Muscle of leg (tissue), 3 donors: ENCODE measurements at regions not wholly inside any gene's neighbourhood (a gene's known extent, or its start where the extent isn't known, plus 50 kb on each side); places are given as distances from the start of the nearest gene placed in this dataset.

Experiments
- DNase-seq: peaks from one replicate; pipeline ENCODE4 v3.0.0; 2013
- H3K27ac ChIP-seq: one replicate; pipeline ENCODE4 v1.5.1; 2013; ENCODE audit warnings: mild to moderate bottlenecking, low read length, control low read depth
- H3K27me3 ChIP-seq: one replicate; pipeline ENCODE4 v1.6.1; 2013; ENCODE audit warnings: low read length; ENCODE audit not compliant: control insufficient read depth, insufficient read depth
- H3K36me3 ChIP-seq: one replicate; pipeline ENCODE4 v1.6.1; 2013; ENCODE audit warnings: low read length; ENCODE audit not compliant: control insufficient read depth, insufficient read depth
- H3K4me1 ChIP-seq: one replicate; pipeline ENCODE4 v1.6.1; 2013; ENCODE audit warnings: low read length; ENCODE audit not compliant: control insufficient read depth, insufficient read depth
- H3K4me3 ChIP-seq: one replicate; pipeline ENCODE4 v1.5.1; 2013; ENCODE audit warnings: low read length, control low read depth
- H3K9me3 ChIP-seq: replicated peaks from 2 replicates; pipeline ENCODE4 v1.6.1; 2013; ENCODE audit warnings: low read depth, low read length; ENCODE audit not compliant: control insufficient read depth
- WGBS: methylation state at CpG from one replicate; pipeline ENCODE4 v1.1.5; 2013; ENCODE audit warnings: missing lambda C conversion rate; ENCODE audit not compliant: insufficient coverage; 5-methylcytosine and 5-hydroxymethylcytosine counted together

- no peak for DNase-seq
- Histone ChIP-seq H3K27me3 (peaks cover 13% of the 10 kb centered on the region), H3K36me3 (no peaks in the 10 kb centered on the region), H3K9me3 (no peaks in the 10 kb centered on the region), H3K4me1 (no peaks in the 10 kb centered on the region), H3K4me3 (no peak overlapping the region), H3K27ac (no peak overlapping the region)
- WGBS, result no CpG with 5 or more reads among the region's 1 CpG
Observed at GRCh38 chr9:134976403-134976802, 58.7 kb upstream of the FCN1 start.

- WGBS, result 89% methylated on average over 8 of the region's 8 CpGs
- H3K27me3 ChIP-seq, result no peaks in the 10 kb centered on the region
Observed at GRCh38 chr9:134978272-134978671, 60.6 kb upstream of the FCN1 start.

GRCh38 chr9:134980516-134980915 lies 62.8 kb upstream of the FCN1 start:
- H3K9me3 ChIP-seq, result peaks cover 3% of the 10 kb centered on the region
- H3K4me1 ChIP-seq, result no peaks in the 10 kb centered on the region
- H3K36me3 ChIP-seq, result no peaks in the 10 kb centered on the region
- no peak overlapping the region for H3K4me3 ChIP-seq
- 79% methylated on average over 6 of the region's 9 CpGs for WGBS
- peaks cover 2% of the 10 kb centered on the region for H3K27me3 ChIP-seq
- H3K27ac ChIP-seq, result no peak overlapping the region
- no peak for DNase-seq

More at GRCh38 chr9:134978272-134978671, 60.6 kb upstream of the FCN1 start:
- Histone ChIP-seq H3K36me3 (no peaks in the 10 kb centered on the region), H3K27ac (no peak overlapping the region), H3K4me3 (no peak overlapping the region), H3K4me1 (no peaks in the 10 kb centered on the region), H3K9me3 (no peaks in the 10 kb centered on the region)
- no peak for DNase-seq

GRCh38 chr9:134980991-134981390 lies 63.3 kb upstream of the FCN1 start:
- Histone ChIP-seq H3K36me3 (no peaks in the 10 kb centered on the region), H3K4me1 (no peaks in the 10 kb centered on the region), H3K9me3 (peaks cover 3% of the 10 kb centered on the region), H3K27me3 (peaks cover 2% of the 10 kb centered on the region), H3K27ac (no peak overlapping the region), H3K4me3 (no peak overlapping the region)
- DNase-seq, result no peak
- 86% methylated on average over 9 of the region's 10 CpGs for WGBS

- Histone ChIP-seq H3K27ac (no peak overlapping the region), H3K4me3 (no peak overlapping the region), H3K9me3 (peaks cover 5% of the 10 kb centered on the region), H3K27me3 (peaks cover 2% of the 10 kb centered on the region), H3K36me3 (no peaks in the 10 kb centered on the region), H3K4me1 (no peaks in the 10 kb centered on the region)
- WGBS, result 95% methylated on average over 11 of the region's 11 CpGs
- DNase-seq, result no peak
Observed at GRCh38 chr9:134981829-134982228, 64.1 kb upstream of the FCN1 start.

GRCh38 chr9:134982311-134982710 lies 64.6 kb upstream of the FCN1 start:
- 84% methylated on average over 5 of the region's 8 CpGs for WGBS
- H3K36me3 ChIP-seq, result no peaks in the 10 kb centered on the region
- no peaks in the 10 kb centered on the region for H3K4me1 ChIP-seq
- no peak overlapping the region for H3K27ac ChIP-seq
- H3K9me3 ChIP-seq, result peaks cover 9% of the 10 kb centered on the region
- peaks cover 2% of the 10 kb centered on the region for H3K27me3 ChIP-seq
- DNase-seq, result no peak
- H3K4me3 ChIP-seq, result no peak overlapping the region

- 22% methylated on average over 14 of the region's 15 CpGs for WGBS
- Histone ChIP-seq H3K27ac (no peak overlapping the region), H3K27me3 (peaks cover 4% of the 10 kb centered on the region), H3K9me3 (peaks cover 14% of the 10 kb centered on the region), H3K36me3 (no peaks in the 10 kb centered on the region), H3K4me1 (no peaks in the 10 kb centered on the region), H3K4me3 (no peak overlapping the region)
- DNase-seq, result no peak
Observed at GRCh38 chr9:134983074-134983473, 65.4 kb upstream of the FCN1 start.

- H3K27ac ChIP-seq, result no peak overlapping the region
- H3K9me3 ChIP-seq, result peaks cover 14% of the 10 kb centered on the region
- WGBS, result 76% methylated on average over 13 of the region's 14 CpGs
- no peaks in the 10 kb centered on the region for H3K4me1 ChIP-seq
- H3K27me3 ChIP-seq, result peaks cover 6% of the 10 kb centered on the region
- H3K4me3 ChIP-seq, result no peak overlapping the region
- DNase-seq, result no peak
- no peaks in the 10 kb centered on the region for H3K36me3 ChIP-seq
Observed at GRCh38 chr9:134983506-134984371, 66.0 kb upstream of the FCN1 start.

GRCh38 chr9:134984372-134985265 lies 66.9 kb upstream of the FCN1 start:
- WGBS, result 83% methylated on average over 20 of the region's 23 CpGs
- DNase-seq, result no peak
- Histone ChIP-seq H3K4me1 (no peaks in the 10 kb centered on the region), H3K36me3 (no peaks in the 10 kb centered on the region), H3K27me3 (peaks cover 6% of the 10 kb centered on the region), H3K4me3 (no peak overlapping the region), H3K9me3 (peaks cover 14% of the 10 kb centered on the region), H3K27ac (no peak overlapping the region)

GRCh38 chr9:134985451-134985850 lies 67.7 kb upstream of the FCN1 start:
- WGBS, result 79% methylated on average over 4 of the region's 7 CpGs

More at GRCh38 chr9:134985451-134985850, 67.7 kb upstream of the FCN1 start:
- Histone ChIP-seq H3K4me3 (no peak overlapping the region), H3K27ac (no peak overlapping the region), H3K4me1 (no peaks in the 10 kb centered on the region), H3K36me3 (no peaks in the 10 kb centered on the region), H3K27me3 (peaks cover 6% of the 10 kb centered on the region), H3K9me3 (peaks cover 14% of the 10 kb centered on the region)
- DNase-seq, result no peak
